Keratinocyte (primary cell): ENCODE measurements at regions not wholly inside any gene's neighbourhood (a gene's known extent, or its start where the extent isn't known, plus 50 kb on each side); places are given as distances from the start of the nearest gene placed in this dataset.

ENCODE experiments used
- EZH2 ChIP-seq: IDR thresholded peaks from one replicate; pipeline ENCODE4 v1.6.1; 2012; ENCODE audit warnings: inconsistent platforms, mild to moderate bottlenecking, low read length, moderate library complexity
- TF ChIP-seq, protein P1 (sequence below), 3 experiments: IDR thresholded peaks in 1 of 3; conservative IDR thresholded peaks in 1 of 3; optimal IDR thresholded peaks in 1 of 3; 2 replicates in 2 of 3; 3 replicates in 1 of 3; pipeline versions ENCODE3 to v1.5.1; 2011; ENCODE audit warnings: low read length in 3 of 3, mild to moderate bottlenecking in 3 of 3, moderate library complexity in 2 of 3, control low read depth in 1 of 3, inconsistent platforms in 1 of 3; ENCODE audit not compliant: insufficient read depth in 2 of 3; ENCODE audit errors: extremely low read depth in 1 of 3

DNA sequence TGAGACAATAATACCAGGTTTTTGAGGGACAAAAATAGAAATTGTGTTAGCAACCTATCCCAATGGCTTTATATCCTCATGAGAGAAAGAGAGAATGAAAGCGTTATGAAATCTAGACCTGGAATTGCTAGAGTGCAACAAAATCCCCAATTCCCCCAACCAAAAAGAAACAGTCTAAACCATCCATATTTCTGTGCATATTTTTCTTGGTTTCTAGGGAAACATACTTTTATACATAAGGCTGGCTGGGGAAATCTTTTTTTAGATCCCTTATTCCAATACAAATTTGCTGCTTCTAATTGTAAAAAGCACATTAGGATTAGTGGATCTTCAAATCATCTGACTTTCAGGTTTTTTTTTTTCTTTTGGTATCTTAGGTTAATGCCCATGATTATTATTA, 277.0 kb upstream of the SEMA3A start:
- TF ChIP-seq, protein P1, sequence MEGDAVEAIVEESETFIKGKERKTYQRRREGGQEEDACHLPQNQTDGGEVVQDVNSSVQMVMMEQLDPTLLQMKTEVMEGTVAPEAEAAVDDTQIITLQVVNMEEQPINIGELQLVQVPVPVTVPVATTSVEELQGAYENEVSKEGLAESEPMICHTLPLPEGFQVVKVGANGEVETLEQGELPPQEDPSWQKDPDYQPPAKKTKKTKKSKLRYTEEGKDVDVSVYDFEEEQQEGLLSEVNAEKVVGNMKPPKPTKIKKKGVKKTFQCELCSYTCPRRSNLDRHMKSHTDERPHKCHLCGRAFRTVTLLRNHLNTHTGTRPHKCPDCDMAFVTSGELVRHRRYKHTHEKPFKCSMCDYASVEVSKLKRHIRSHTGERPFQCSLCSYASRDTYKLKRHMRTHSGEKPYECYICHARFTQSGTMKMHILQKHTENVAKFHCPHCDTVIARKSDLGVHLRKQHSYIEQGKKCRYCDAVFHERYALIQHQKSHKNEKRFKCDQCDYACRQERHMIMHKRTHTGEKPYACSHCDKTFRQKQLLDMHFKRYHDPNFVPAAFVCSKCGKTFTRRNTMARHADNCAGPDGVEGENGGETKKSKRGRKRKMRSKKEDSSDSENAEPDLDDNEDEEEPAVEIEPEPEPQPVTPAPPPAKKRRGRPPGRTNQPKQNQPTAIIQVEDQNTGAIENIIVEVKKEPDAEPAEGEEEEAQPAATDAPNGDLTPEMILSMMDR (optimal IDR thresholded peaks at IDR 0.05 in 1 of 3, IDR thresholded peaks at IDR 0.05 in 1 of 3, conservative IDR thresholded peaks at IDR 0.05 in 1 of 3; ENCODE audit: extremely low read depth in 1 of 3, insufficient read depth in 2 of 3, low read length in 3 of 3) = no peak
- no peak for TF ChIP-seq EZH2
